Hepatocyte (in vitro differentiated cells): ENCODE measurements at regions not wholly inside any gene's neighbourhood (a gene's known extent, or its start where the extent isn't known, plus 50 kb on each side); places are given as distances from the start of the nearest gene placed in this dataset.

ENCODE experiments used
- CTCF ChIP-seq: fragments of 200-600 bp; sonication (generic); IDR thresholded peaks from 2 replicates; pipeline ENCODE4 v1.5.1; 2016; ENCODE audit warnings: antibody characterized with exemption, mild to moderate bottlenecking; ENCODE audit not compliant: poor library complexity
- EZH2phosphoT487 ChIP-seq: fragments of 200-600 bp; sonication (generic); IDR thresholded peaks from one replicate; pipeline ENCODE4 v1.6.1; 2018; ENCODE audit warnings: antibody characterized with exemption, mild to moderate bottlenecking, low read depth, moderate library complexity; ENCODE audit not compliant: unreplicated experiment, severe bottlenecking

GRCh38 chr5:145588113-145588512 lies 247.0 kb downstream of the PRELID2 start:
- TF ChIP-seq CTCF (no peak), EZH2phosphoT487 (no peak)
